H1 (cell line): ENCODE measurements at regions not wholly inside any gene's neighbourhood (a gene's known extent, or its start where the extent isn't known, plus 50 kb on each side); places are given as distances from the start of the nearest gene placed in this dataset.

Experiments used
- JUND ChIP-seq: IDR thresholded peaks from 2 replicates; pipeline ENCODE4 v1.6.1; 2011; ENCODE audit warnings: mild to moderate bottlenecking, improper control_type of control experiment, low read length
- POLR2A ChIP-seq, 2 experiments: IDR thresholded peaks; 1 replicate in 1 of 2; 2 replicates in 1 of 2; pipeline ENCODE4 v1.6.1; 2011; ENCODE audit warnings: low read depth in 2 of 2, low read length in 2 of 2, mild to moderate bottlenecking in 2 of 2; ENCODE audit errors: control extremely low read depth in 1 of 2
- YY1 ChIP-seq: IDR thresholded peaks from 2 replicates; pipeline ENCODE4 v1.6.1; 2011; ENCODE audit warnings: low read depth, mild to moderate bottlenecking, low read length

GRCh38 chr21:15441992-15442391 is 287.8 kb upstream of the USP25 start:
- TF ChIP-seq YY1 (no peak), POLR2A (IDR thresholded peaks at IDR 0.05; ENCODE audit: control extremely low read depth in 1 of 2, low read depth in 2 of 2, low read length in 2 of 2) (no peak), JUND (no peak)
